Adipocyte (in vitro differentiated cells): ENCODE measurements at regions not wholly inside any gene's neighbourhood (a gene's known extent, or its start where the extent isn't known, plus 50 kb on each side); places are given as distances from the start of the nearest gene placed in this dataset.
"Not testable (repeated sequence)": the region's sequence is repeated elsewhere in the genome, so short reads cannot be mapped to it uniquely, and the experiment has no call there.

Source experiments
- DNase-seq: peaks from one replicate; pipeline ENCODE4 v3.0.0-alpha.2; 2015; ENCODE audit warnings: low read depth
- H3K27me3 ChIP-seq: replicated peaks from 2 replicates; pipeline ENCODE4 v1.7.0; 2013; ENCODE audit warnings: mild to moderate bottlenecking, low read length, moderate library complexity; ENCODE audit not compliant: control insufficient read depth, insufficient read depth
- H3K36me3 ChIP-seq: 2 replicates; pipeline ENCODE4 v1.7.0; 2013; ENCODE audit warnings: low read length, mild to moderate bottlenecking, moderate library complexity; ENCODE audit not compliant: control insufficient read depth, insufficient read depth, severe bottlenecking
- H3K4me1 ChIP-seq: 2 replicates; pipeline ENCODE4 v1.7.0; 2013; ENCODE audit warnings: mild to moderate bottlenecking, low read length, moderate library complexity; ENCODE audit not compliant: control insufficient read depth, insufficient read depth
- H3K4me3 ChIP-seq: 2 replicates; pipeline ENCODE4 v1.7.0; 2013; ENCODE audit warnings: mild to moderate bottlenecking, low read length, moderate library complexity
- H3K9ac ChIP-seq: 2 replicates; pipeline ENCODE4 v1.7.0; 2013; ENCODE audit warnings: mild to moderate bottlenecking, low read length, moderate library complexity
- H3K9me3 ChIP-seq: 2 replicates; pipeline ENCODE4 v1.7.0; 2013; ENCODE audit warnings: mild to moderate bottlenecking, low read length, moderate library complexity; ENCODE audit not compliant: control insufficient read depth

DNA sequence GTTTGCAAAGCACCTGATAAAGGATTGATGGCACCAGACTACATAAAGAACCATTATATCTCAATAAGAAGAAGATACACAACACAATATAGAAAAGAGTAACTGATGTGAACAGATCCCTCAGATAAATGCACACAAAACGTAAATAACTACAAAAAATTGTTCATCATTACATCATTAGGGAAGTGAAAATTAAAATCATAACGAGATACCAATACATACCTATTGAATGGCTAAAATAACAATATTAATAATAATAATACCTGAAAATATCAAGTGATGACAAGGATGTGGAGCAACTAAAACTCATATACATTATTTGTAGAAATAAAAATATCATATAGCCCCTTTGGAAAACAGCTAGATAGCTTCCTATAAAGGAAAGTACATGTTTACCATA lies 469.5 kb downstream of the DMRTA1 start:
- no peaks in the 10 kb centered on the region for H3K27me3 ChIP-seq
- H3K4me3 ChIP-seq, result no peak overlapping the region
- no peaks in the 10 kb centered on the region for H3K4me1 ChIP-seq
- H3K9ac ChIP-seq, result no peak overlapping the region
- no peaks in the 10 kb centered on the region for H3K9me3 ChIP-seq
- no peaks in the 10 kb centered on the region for H3K36me3 ChIP-seq
- no peak for DNase-seq

- Histone ChIP-seq H3K36me3 (no peaks in the 10 kb centered on the region), H3K27me3 (no peaks in the 10 kb centered on the region), H3K4me3 (no peak overlapping the region), H3K4me1 (no peaks in the 10 kb centered on the region), H3K9ac (no peak overlapping the region), H3K9me3 (no peaks in the 10 kb centered on the region)
- no peak for DNase-seq
Observed at GRCh38 chr9:22919423-22919822, 472.8 kb downstream of the DMRTA1 start.

- DNase-seq, result no peak
- Histone ChIP-seq H3K4me1 (no peaks in the 10 kb centered on the region), H3K9ac (no peak overlapping the region), H3K4me3 (no peak overlapping the region), H3K36me3 (no peaks in the 10 kb centered on the region), H3K27me3 (no peaks in the 10 kb centered on the region), H3K9me3 (no peaks in the 10 kb centered on the region)
Observed at GRCh38 chr9:22921742-22922141, 475.1 kb downstream of the DMRTA1 start.

GRCh38 chr9:22922222-22922621 lies 475.6 kb downstream of the DMRTA1 start:
- H3K36me3 ChIP-seq, result no peaks in the 10 kb centered on the region
- DNase-seq, result no peak
- H3K9ac ChIP-seq, result no peak overlapping the region
- no peak overlapping the region for H3K4me3 ChIP-seq
- no peaks in the 10 kb centered on the region for H3K9me3 ChIP-seq
- H3K4me1 ChIP-seq, result no peaks in the 10 kb centered on the region
- H3K27me3 ChIP-seq, result no peaks in the 10 kb centered on the region

- no peak overlapping the region for H3K4me3 ChIP-seq
- H3K4me1 ChIP-seq, result no peaks in the 10 kb centered on the region
- no peaks in the 10 kb centered on the region for H3K36me3 ChIP-seq
Observed at GRCh38 chr9:22954550-22954949, 507.9 kb downstream of the DMRTA1 start.

GRCh38 chr9:22954964-22955363 lies 508.3 kb downstream of the DMRTA1 start:
- Histone ChIP-seq H3K36me3 (no peaks in the 10 kb centered on the region), H3K9ac (no peak overlapping the region)
- DNase-seq, result no peak

More at GRCh38 chr9:22954550-22954949, 507.9 kb downstream of the DMRTA1 start:
- H3K27me3 ChIP-seq, result no peaks in the 10 kb centered on the region
- DNase-seq, result peak; percentile 8
- no peaks in the 10 kb centered on the region for H3K9me3 ChIP-seq
- no peak overlapping the region for H3K9ac ChIP-seq

GRCh38 chr9:22969350-22969979 lies 522.8 kb downstream of the DMRTA1 start:
- H3K36me3 ChIP-seq, result no peaks in the 10 kb centered on the region
- no peak overlapping the region for H3K9ac ChIP-seq
- no peak overlapping the region for H3K4me3 ChIP-seq
- no peaks in the 10 kb centered on the region for H3K27me3 ChIP-seq
- peaks cover 4% of the 10 kb centered on the region for H3K4me1 ChIP-seq
- no peaks in the 10 kb centered on the region for H3K9me3 ChIP-seq
- DNase-seq, result no peak

More at GRCh38 chr9:22954964-22955363, 508.3 kb downstream of the DMRTA1 start:
- no peaks in the 10 kb centered on the region for H3K4me1 ChIP-seq
- no peaks in the 10 kb centered on the region for H3K27me3 ChIP-seq
- H3K4me3 ChIP-seq, result no peak overlapping the region
- no peaks in the 10 kb centered on the region for H3K9me3 ChIP-seq

DNA sequence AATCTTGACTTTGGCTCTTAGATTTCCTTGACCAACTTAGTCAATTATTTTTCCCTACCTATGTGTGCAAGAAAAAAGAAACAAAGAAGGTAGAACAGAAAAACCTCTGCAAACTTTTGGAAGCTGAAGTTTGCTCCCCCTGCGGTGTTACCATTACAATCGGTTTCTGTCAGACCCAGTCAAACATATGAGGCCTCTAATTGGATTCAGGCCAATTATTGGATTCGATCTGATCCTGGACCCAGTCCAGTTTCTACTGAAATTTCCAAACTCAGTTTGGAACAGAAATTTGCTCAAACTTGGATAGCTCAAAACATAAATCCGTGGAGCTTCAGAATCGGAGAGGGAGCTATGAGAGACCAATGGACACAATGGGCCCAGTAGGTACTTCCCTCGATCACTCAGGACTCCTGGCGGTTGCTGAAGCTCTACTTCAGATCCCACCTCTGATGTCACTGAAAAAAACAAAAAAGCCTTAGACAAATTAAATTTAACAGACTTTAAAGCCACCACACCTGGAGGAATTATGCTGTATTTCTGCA lies 523.9 kb downstream of the DMRTA1 start:
- DNase-seq, result no peak
- H3K27me3 ChIP-seq, result no peaks in the 10 kb centered on the region
- H3K4me3 ChIP-seq, result no peak overlapping the region
- H3K36me3 ChIP-seq, result no peaks in the 10 kb centered on the region
- H3K9me3 ChIP-seq, result no peaks in the 10 kb centered on the region
- H3K9ac ChIP-seq, result no peak overlapping the region
- peaks cover 4% of the 10 kb centered on the region for H3K4me1 ChIP-seq

GRCh38 chr9:22975951-22976350 lies 529.3 kb downstream of the DMRTA1 start:
- H3K4me3 ChIP-seq, result no peak overlapping the region
- H3K4me1 ChIP-seq, result peaks cover 13% of the 10 kb centered on the region
- H3K36me3 ChIP-seq, result no peaks in the 10 kb centered on the region
- H3K9me3 ChIP-seq, result no peaks in the 10 kb centered on the region
- no peak overlapping the region for H3K9ac ChIP-seq
- peak; percentile 3 for DNase-seq
- no peaks in the 10 kb centered on the region for H3K27me3 ChIP-seq

DNA sequence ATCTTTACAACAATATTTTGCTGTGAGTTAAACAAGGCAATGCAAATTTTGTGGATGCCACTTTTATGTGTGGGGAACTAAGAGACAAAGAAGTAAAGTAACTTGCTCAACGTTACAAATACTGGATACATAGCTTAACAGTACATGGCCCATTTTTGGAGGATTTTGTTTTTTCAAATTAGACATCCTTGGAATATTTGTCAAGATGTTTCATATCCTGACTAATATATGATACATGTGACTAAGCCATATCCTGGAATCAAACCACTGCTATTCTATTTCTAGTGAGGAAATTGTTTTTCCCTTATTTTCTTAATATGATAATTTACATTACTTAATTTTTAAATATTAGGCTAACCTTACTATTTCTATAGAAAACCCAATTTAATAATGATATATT lies 529.8 kb downstream of the DMRTA1 start:
- Histone ChIP-seq H3K4me1 (peaks cover 13% of the 10 kb centered on the region), H3K4me3 (no peak overlapping the region), H3K9ac (no peak overlapping the region), H3K36me3 (no peaks in the 10 kb centered on the region), H3K9me3 (no peaks in the 10 kb centered on the region), H3K27me3 (no peaks in the 10 kb centered on the region)
- peak; percentile 48 for DNase-seq

GRCh38 chr9:22980429-22980828 lies 533.8 kb downstream of the DMRTA1 start:
- not testable (repeated sequence) for H3K9ac ChIP-seq, H3K4me1 ChIP-seq, H3K27me3 ChIP-seq, H3K36me3 ChIP-seq, H3K9me3 ChIP-seq, DNase-seq, H3K4me3 ChIP-seq

GRCh38 chr9:22986556-22986955 lies 539.9 kb downstream of the DMRTA1 start:
- H3K9me3 ChIP-seq, result no peaks in the 10 kb centered on the region
- H3K9ac ChIP-seq, result no peak overlapping the region
- H3K27me3 ChIP-seq, result no peaks in the 10 kb centered on the region
- H3K4me3 ChIP-seq, result no peak overlapping the region
- H3K36me3 ChIP-seq, result no peaks in the 10 kb centered on the region
- H3K4me1 ChIP-seq, result no peaks in the 10 kb centered on the region
- no peak for DNase-seq
